ENCODE measurements at regions not wholly inside any gene's neighbourhood (a gene's known extent, or its start where the extent isn't known, plus 50 kb on each side); places are given as distances from the start of the nearest gene placed in this dataset.

GRCh38 chr12:63323942-63324341 is 172.9 kb upstream of the AVPR1A start:
- TF ChIP-seq EZH2 (IDR thresholded peaks at IDR 0.05; ENCODE audit: borderline replicate concordance, low read depth, low read length, poor library complexity, severe bottlenecking) = no peak
- no peak for TF ChIP-seq CTCF (conservative IDR thresholded peaks at IDR 0.05; ENCODE audit: low read depth, low read length)
- Histone ChIP-seq H3K36me3 (ENCODE audit: insufficient read depth, low read length, poor library complexity, severe bottlenecking) (no peaks in the 10 kb centered on the region), H3K9me3 (ENCODE audit: low read depth, low read length, poor library complexity, severe bottlenecking) (no peaks in the 10 kb centered on the region), H3K4me3 (ENCODE audit: low read depth, low read length, poor library complexity, severe bottlenecking) (no peak overlapping the region), H3K27ac (ENCODE audit: low read depth, low read length, poor library complexity, severe bottlenecking) (no peak overlapping the region), H3K4me1 (ENCODE audit: insufficient read depth, low read length, poor library complexity, severe bottlenecking) (no peaks in the 10 kb centered on the region), H3K27me3 (replicated peaks; ENCODE audit: insufficient read depth, low read depth, low read length, poor library complexity) (no peaks in the 10 kb centered on the region)
- no peak for DNase-seq (ENCODE audit: low spot score)
- BruUV-seq (replicated peaks) = no TSS peak
- ChIA-PET CTCF (no interaction called here), POLR2A (ENCODE audit: low non-redundant PET) (no interaction called here)
- intact Hi-C loops (cut with micrococcal nuclease; ENCODE audit: unreplicated experiment) = no loop called here

DNA sequence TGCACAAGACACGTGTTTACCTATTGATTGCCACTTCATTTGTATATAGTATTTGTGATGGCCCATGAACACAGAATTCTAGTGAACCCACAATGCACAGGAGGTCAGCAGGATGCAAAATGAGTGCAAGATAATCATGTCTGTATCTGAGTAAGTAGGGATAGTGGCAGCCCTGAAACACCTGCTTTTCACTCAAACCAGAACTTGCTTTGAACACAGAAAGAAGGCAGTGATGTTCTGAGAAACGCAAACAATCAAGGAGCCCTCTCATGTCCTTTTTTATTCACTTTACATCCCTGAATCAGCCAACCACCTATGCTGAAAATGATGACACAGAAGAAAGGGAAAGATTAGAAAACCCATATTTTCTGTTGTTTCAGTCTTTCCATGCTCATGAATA is 170.4 kb upstream of the AVPR1A start:
- H3K27me3 ChIP-seq (replicated peaks; ENCODE audit: insufficient read depth, low read depth, low read length, poor library complexity) = no peaks in the 10 kb centered on the region
- no peaks in the 10 kb centered on the region for H3K36me3 ChIP-seq (ENCODE audit: insufficient read depth, low read length, poor library complexity, severe bottlenecking)
- ChIA-PET POLR2A (ENCODE audit: low non-redundant PET) (no interaction called here), CTCF (no interaction called here)
- no peak overlapping the region for H3K27ac ChIP-seq (ENCODE audit: low read depth, low read length, poor library complexity, severe bottlenecking)
- no TSS peak for BruUV-seq (replicated peaks)
- H3K4me1 ChIP-seq (ENCODE audit: insufficient read depth, low read length, poor library complexity, severe bottlenecking) = no peaks in the 10 kb centered on the region
- no peak overlapping the region for H3K4me3 ChIP-seq (ENCODE audit: low read depth, low read length, poor library complexity, severe bottlenecking)
- DNase-seq (ENCODE audit: low spot score) = no peak
- H3K9me3 ChIP-seq (ENCODE audit: low read depth, low read length, poor library complexity, severe bottlenecking) = no peaks in the 10 kb centered on the region
- intact Hi-C loops (cut with micrococcal nuclease; ENCODE audit: unreplicated experiment) = no loop called here
- TF ChIP-seq EZH2 (IDR thresholded peaks at IDR 0.05; ENCODE audit: borderline replicate concordance, low read depth, low read length, poor library complexity, severe bottlenecking) = no peak
- TF ChIP-seq CTCF (conservative IDR thresholded peaks at IDR 0.05; ENCODE audit: low read depth, low read length) = no peak

GRCh38 chr12:63319936-63320633 is 169.1 kb upstream of the AVPR1A start:
- BruUV-seq (replicated peaks) = no TSS peak
- no peak for DNase-seq (ENCODE audit: low spot score)
- no peaks in the 10 kb centered on the region for H3K27me3 ChIP-seq (replicated peaks; ENCODE audit: insufficient read depth, low read depth, low read length, poor library complexity)
- ChIA-PET POLR2A (ENCODE audit: low non-redundant PET) (no interaction called here), CTCF (no interaction called here)
- H3K4me1 ChIP-seq (ENCODE audit: insufficient read depth, low read length, poor library complexity, severe bottlenecking) = no peaks in the 10 kb centered on the region
- H3K27ac ChIP-seq (ENCODE audit: low read depth, low read length, poor library complexity, severe bottlenecking) = no peak overlapping the region
- no peaks in the 10 kb centered on the region for H3K9me3 ChIP-seq (ENCODE audit: low read depth, low read length, poor library complexity, severe bottlenecking)
- H3K4me3 ChIP-seq (ENCODE audit: low read depth, low read length, poor library complexity, severe bottlenecking) = no peak overlapping the region
- no peaks in the 10 kb centered on the region for H3K36me3 ChIP-seq (ENCODE audit: insufficient read depth, low read length, poor library complexity, severe bottlenecking)
- intact Hi-C loops (cut with micrococcal nuclease; ENCODE audit: unreplicated experiment) = no loop called here
- TF ChIP-seq EZH2 (IDR thresholded peaks at IDR 0.05; ENCODE audit: borderline replicate concordance, low read depth, low read length, poor library complexity, severe bottlenecking) (no peak), CTCF (conservative IDR thresholded peaks at IDR 0.05; ENCODE audit: low read depth, low read length) (no peak)

Measured in A673 (cell line).